AG10803 (cell line): ENCODE measurements at regions not wholly inside any gene's neighbourhood (a gene's known extent, or its start where the extent isn't known, plus 50 kb on each side); places are given as distances from the start of the nearest gene placed in this dataset.
"Not testable (repeated sequence)": the region's sequence is repeated elsewhere in the genome, so short reads cannot be mapped to it uniquely, and the experiment has no call there.

Source experiments
- DNase-seq: peaks from one replicate; pipeline ENCODE4 v3.0.0; 2010; ENCODE audit warnings: low read depth
- H3K4me3 ChIP-seq: 2 replicates; pipeline ENCODE4 v1.5.1; 2011; ENCODE audit warnings: mild to moderate bottlenecking, low read length, control low read depth
- TF ChIP-seq, protein P1 (sequence below): conservative IDR thresholded peaks from 2 replicates; pipeline ENCODE4 v1.5.1; 2011; ENCODE audit warnings: mild to moderate bottlenecking, low read length, control low read depth, inconsistent platforms

- TF ChIP-seq, protein P1, sequence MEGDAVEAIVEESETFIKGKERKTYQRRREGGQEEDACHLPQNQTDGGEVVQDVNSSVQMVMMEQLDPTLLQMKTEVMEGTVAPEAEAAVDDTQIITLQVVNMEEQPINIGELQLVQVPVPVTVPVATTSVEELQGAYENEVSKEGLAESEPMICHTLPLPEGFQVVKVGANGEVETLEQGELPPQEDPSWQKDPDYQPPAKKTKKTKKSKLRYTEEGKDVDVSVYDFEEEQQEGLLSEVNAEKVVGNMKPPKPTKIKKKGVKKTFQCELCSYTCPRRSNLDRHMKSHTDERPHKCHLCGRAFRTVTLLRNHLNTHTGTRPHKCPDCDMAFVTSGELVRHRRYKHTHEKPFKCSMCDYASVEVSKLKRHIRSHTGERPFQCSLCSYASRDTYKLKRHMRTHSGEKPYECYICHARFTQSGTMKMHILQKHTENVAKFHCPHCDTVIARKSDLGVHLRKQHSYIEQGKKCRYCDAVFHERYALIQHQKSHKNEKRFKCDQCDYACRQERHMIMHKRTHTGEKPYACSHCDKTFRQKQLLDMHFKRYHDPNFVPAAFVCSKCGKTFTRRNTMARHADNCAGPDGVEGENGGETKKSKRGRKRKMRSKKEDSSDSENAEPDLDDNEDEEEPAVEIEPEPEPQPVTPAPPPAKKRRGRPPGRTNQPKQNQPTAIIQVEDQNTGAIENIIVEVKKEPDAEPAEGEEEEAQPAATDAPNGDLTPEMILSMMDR: no peak
- no peak for DNase-seq
- H3K4me3 ChIP-seq: no peak overlapping the region
Measured at GRCh38 chr16:27600381-27600780, 50.4 kb downstream of the KATNIP start.

- H3K4me3 ChIP-seq: no peak overlapping the region
- TF ChIP-seq, protein P1: no peak
- DNase-seq: no peak
Measured at GRCh38 chr16:27602103-27602502, 52.2 kb downstream of the KATNIP start.

DNA sequence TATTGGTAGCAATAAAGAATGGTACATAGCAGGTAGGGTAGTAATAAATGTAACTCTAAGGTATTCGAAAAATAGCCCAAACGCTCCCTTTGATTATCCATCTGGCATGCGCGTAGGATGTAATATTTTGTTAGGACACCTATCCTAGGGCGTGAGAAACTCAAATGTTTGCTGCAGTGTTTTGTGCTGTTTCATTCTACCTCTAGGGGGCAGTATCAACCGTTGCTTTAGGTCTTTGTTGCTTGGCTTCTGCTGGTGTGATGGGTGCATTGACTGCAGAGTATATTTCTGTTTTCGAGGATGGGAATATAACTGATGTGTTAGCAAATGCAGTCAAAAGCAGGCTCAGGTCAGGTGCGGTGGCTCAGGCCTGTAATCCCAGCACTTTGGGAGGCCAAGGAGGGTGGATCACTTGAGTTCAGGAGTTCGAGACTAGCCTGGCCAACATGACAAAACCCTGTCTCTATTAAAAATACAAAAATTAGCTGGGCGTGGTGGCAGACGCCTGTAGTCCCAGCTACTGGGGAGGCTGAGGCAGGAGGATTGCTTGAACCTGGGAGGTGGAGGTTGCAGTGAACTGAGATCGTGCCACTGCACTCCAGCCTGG is 55.7 kb downstream of the KATNIP start:
- DNase-seq: peak; percentile 24
- TF ChIP-seq, protein P1: peak; percentile 75
- not testable (repeated sequence) for H3K4me3 ChIP-seq

- no peak overlapping the region for H3K4me3 ChIP-seq
- TF ChIP-seq, protein P1: no peak
- DNase-seq: no peak
Measured at GRCh38 chr16:27611340-27611739, 61.4 kb downstream of the KATNIP start.

DNA sequence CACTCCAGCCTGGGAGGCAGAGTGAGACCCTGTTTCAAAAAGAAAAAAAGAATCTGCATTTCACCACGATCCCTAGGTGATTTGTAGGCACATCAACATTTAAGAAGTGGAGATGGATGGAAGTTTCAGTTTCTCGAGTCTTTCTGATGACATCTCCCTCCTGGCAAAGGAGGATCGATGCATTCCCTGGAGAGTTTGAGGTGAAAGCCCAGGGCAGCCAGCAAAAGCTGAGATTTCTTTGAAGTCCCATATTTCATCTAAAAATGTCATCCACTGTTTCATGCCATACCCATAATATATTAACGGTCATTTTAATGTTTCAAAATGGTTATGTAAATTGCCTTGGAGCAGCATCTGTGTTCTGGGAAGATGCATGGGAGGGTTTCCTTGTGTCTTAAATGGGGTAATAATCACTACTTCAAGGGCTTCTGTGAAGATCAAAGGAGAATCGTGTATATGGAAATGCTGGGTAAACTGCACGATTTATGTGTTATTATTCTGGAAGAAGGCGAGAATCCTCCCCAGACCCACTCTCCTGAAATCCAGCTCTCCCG is 63.4 kb downstream of the KATNIP start:
- TF ChIP-seq, protein P1: no peak
- H3K4me3 ChIP-seq: no peak overlapping the region
- DNase-seq: no peak

- H3K4me3 ChIP-seq: no peak overlapping the region
- TF ChIP-seq, protein P1: no peak
- DNase-seq: no peak
Measured at GRCh38 chr16:27617665-27618064, 67.7 kb downstream of the KATNIP start.

DNA sequence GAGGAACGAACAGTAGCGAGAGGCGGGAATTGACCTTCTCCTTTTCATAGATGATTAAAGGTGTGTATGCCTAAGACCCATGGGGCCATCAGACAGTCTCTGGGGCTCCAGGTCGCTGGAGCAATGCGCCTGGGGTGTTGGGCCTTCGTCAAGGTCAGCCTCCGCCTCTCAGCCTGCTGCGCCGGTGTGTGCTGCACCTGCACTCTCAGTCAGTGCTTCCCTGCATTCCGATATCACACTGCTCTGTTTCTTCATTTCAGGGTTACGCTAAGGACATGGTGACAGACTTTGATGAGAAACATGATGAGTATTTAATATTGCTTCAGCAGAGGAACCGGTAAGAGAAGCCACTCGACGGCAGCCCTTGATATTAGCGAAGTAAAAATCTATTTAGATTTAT is 68.2 kb downstream of the KATNIP start:
- H3K4me3 ChIP-seq: no peak overlapping the region
- DNase-seq: no peak
- TF ChIP-seq, protein P1: no peak
